HG02610 (cell line): ENCODE measurements at regions not wholly inside any gene's neighbourhood (a gene's known extent, or its start where the extent isn't known, plus 50 kb on each side); places are given as distances from the start of the nearest gene placed in this dataset.
"Not testable (repeated sequence)": the region's sequence is repeated elsewhere in the genome, so short reads cannot be mapped to it uniquely, and the experiment has no call there.

Experiments used
- ATAC-seq: cut with Tn5 transposase; IDR thresholded peaks from one replicate; pipeline ENCODE4 v1.9.1; 2021; ENCODE audit warnings: mild to moderate bottlenecking, moderate library complexity; ENCODE audit not compliant: unreplicated experiment

- ATAC-seq = no peak
Observed at GRCh38 chr14:43356979-43357545, 1150.0 kb downstream of the FSCB start.

GRCh38 chr14:43356382-43356781, 1150.7 kb downstream of the FSCB start:
- ATAC-seq = no peak

GRCh38 chr14:43341921-43342320, 1165.2 kb downstream of the FSCB start:
- no peak for ATAC-seq

GRCh38 chr14:43338713-43339112, 1168.4 kb downstream of the FSCB start:
- no peak for ATAC-seq

GRCh38 chr14:43336351-43336750, 1170.7 kb downstream of the FSCB start:
- ATAC-seq = no peak

- ATAC-seq = not testable (repeated sequence)
Observed at GRCh38 chr14:43326501-43327407, 1180.3 kb downstream of the FSCB start.

GRCh38 chr14:43316427-43316826, 1190.7 kb downstream of the FSCB start:
- ATAC-seq = no peak

GRCh38 chr14:43313719-43314118, 1193.4 kb downstream of the FSCB start:
- no peak for ATAC-seq

GRCh38 chr14:43308421-43309110, 1198.5 kb downstream of the FSCB start:
- no peak for ATAC-seq

- no peak for ATAC-seq
Observed at GRCh38 chr14:43307836-43308235, 1199.2 kb downstream of the FSCB start.

- no peak for ATAC-seq
Observed at GRCh38 chr14:43306053-43306452, 1201.0 kb downstream of the FSCB start.

- no peak for ATAC-seq
Observed at GRCh38 chr14:43297794-43298193, 1209.3 kb downstream of the FSCB start.

- ATAC-seq = not testable (repeated sequence)
Observed at GRCh38 chr14:43296061-43296460, 1211.0 kb downstream of the FSCB start.

GRCh38 chr14:43285575-43285974, 1221.5 kb downstream of the FSCB start:
- no peak for ATAC-seq

- ATAC-seq = no peak
Observed at GRCh38 chr14:43260056-43260455, 1247.0 kb downstream of the FSCB start.

- no peak for ATAC-seq
Observed at GRCh38 chr14:43258396-43258795, 1248.7 kb downstream of the FSCB start.

- not testable (repeated sequence) for ATAC-seq
Observed at GRCh38 chr14:43256996-43257395, 1250.1 kb downstream of the FSCB start.

- no peak for ATAC-seq
Observed at GRCh38 chr14:43252866-43253265, 1254.2 kb downstream of the FSCB start.

- no peak for ATAC-seq
Observed at GRCh38 chr14:43249591-43249990, 1257.5 kb downstream of the FSCB start.

- ATAC-seq = no peak
Observed at GRCh38 chr14:43249116-43249515, 1258.0 kb downstream of the FSCB start.

GRCh38 chr14:43247877-43248276, 1259.2 kb downstream of the FSCB start:
- no peak for ATAC-seq

- no peak for ATAC-seq
Observed at GRCh38 chr14:43244142-43244625, 1262.9 kb downstream of the FSCB start.
